ENCODE measurements at regions not wholly inside any gene's neighbourhood (a gene's known extent, or its start where the extent isn't known, plus 50 kb on each side); places are given as distances from the start of the nearest gene placed in this dataset.

DNA sequence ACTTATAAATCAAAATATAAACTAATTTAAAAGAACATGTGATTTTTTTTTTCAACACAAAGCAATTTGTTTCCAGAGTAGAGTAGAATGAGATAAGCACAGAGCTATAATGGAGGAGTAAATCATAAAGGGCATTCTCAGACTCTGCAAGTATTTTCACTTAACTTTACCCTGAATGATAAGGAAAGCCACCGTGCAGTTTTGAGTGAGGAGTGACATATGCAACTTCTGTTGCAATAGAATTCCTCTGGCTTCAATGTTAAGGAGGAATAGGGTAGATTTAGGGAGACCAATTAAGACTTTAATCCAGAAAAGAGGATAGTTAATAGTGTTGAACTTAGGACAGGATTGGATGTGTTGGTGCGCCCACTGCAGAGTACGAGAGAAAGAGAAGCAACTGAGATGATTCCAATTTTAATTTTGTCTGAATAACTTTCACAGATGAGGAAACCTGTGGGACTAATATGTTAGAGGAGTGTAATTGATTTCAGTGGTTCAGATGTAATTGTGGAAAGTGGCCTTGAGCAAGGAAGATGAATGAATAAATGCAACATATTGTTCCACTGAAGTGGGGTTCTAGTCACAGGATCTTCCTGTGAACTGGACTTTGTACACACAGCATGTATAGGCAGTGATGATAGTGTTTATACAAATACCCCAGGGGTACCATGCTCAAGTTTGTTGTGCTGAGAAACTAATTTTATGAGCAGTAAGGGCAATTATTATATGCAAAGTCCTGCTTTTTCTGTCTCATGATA lies 255.5 kb upstream of the ANO3 start:
- no peaks in the 10 kb centered on the region for H3K79me2 ChIP-seq (ENCODE audit: control insufficient read depth, insufficient read depth, low read length, unreplicated experiment)
- H3K4me1 ChIP-seq (ENCODE audit: control insufficient read depth, insufficient read depth, low read length, unreplicated experiment), result no peaks in the 10 kb centered on the region
- H3K4me3 ChIP-seq (ENCODE audit: low read depth, low read length), result no peak overlapping the region
- no peaks in the 10 kb centered on the region for H3K36me3 ChIP-seq (ENCODE audit: insufficient read depth, low read length)
- no peak overlapping the region for H3K27ac ChIP-seq (ENCODE audit: low read depth, low read length)
- no peaks in the 10 kb centered on the region for H3K27me3 ChIP-seq (ENCODE audit: insufficient read depth, low read length)
- no peak overlapping the region for H2AFZ ChIP-seq (ENCODE audit: low read length, unreplicated experiment)

DNA sequence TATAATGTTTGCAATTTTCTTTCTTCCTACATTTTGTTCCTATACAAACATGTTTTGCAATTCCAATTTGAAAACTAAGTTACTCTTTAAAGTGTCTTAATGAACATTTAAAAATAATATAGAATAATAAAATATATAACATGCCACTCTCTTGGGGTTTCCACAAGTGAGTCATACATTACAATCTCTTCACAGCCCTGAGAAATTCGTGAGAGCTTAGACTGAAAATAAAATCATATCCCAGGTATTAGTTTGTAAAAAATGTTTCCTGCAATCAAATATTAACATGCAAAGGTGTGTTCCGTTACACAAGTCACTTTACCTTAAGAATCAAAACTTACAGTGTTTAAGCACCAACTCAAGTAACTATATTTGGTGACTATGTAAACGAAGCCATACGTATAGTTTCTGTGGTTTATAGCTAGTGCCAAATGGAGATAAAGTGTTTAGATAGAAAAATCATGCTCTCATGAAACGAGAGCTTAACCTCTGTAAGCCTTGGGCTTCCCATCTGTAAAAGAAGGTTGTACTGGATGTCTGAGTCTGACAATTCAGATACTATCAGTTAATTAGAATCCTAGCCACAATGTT lies 253.6 kb upstream of the ANO3 start:
- H3K36me3 ChIP-seq (ENCODE audit: insufficient read depth, low read length), result no peaks in the 10 kb centered on the region
- H3K27ac ChIP-seq (ENCODE audit: low read depth, low read length), result no peak overlapping the region
- no peak overlapping the region for H3K4me3 ChIP-seq (ENCODE audit: low read depth, low read length)

GRCh38 chr11:26084313-26084712 lies 247.6 kb upstream of the ANO3 start:
- H3K4me1 ChIP-seq (ENCODE audit: control insufficient read depth, insufficient read depth, low read length, unreplicated experiment), result peaks cover 13% of the 10 kb centered on the region
- H3K36me3 ChIP-seq (ENCODE audit: insufficient read depth, low read length), result no peaks in the 10 kb centered on the region
- no peak overlapping the region for H3K27ac ChIP-seq (ENCODE audit: low read depth, low read length)
- H3K79me2 ChIP-seq (ENCODE audit: control insufficient read depth, insufficient read depth, low read length, unreplicated experiment), result no peaks in the 10 kb centered on the region
- H3K27me3 ChIP-seq (ENCODE audit: insufficient read depth, low read length), result no peaks in the 10 kb centered on the region
- H3K4me3 ChIP-seq (ENCODE audit: low read depth, low read length), result no peak overlapping the region
- H2AFZ ChIP-seq (ENCODE audit: low read length, unreplicated experiment), result no peak overlapping the region

More for the DNA sequence above, 253.6 kb upstream of the ANO3 start:
- no peaks in the 10 kb centered on the region for H3K4me1 ChIP-seq (ENCODE audit: control insufficient read depth, insufficient read depth, low read length, unreplicated experiment)
- no peaks in the 10 kb centered on the region for H3K27me3 ChIP-seq (ENCODE audit: insufficient read depth, low read length)
- H2AFZ ChIP-seq (ENCODE audit: low read length, unreplicated experiment), result peak overlapping the region; percentile 69
- no peaks in the 10 kb centered on the region for H3K79me2 ChIP-seq (ENCODE audit: control insufficient read depth, insufficient read depth, low read length, unreplicated experiment)

GRCh38 chr11:26086028-26086427 lies 245.9 kb upstream of the ANO3 start:
- Histone ChIP-seq H3K36me3 (ENCODE audit: insufficient read depth, low read length) (no peaks in the 10 kb centered on the region), H3K4me1 (ENCODE audit: control insufficient read depth, insufficient read depth, low read length, unreplicated experiment) (peaks cover 13% of the 10 kb centered on the region), H3K4me3 (ENCODE audit: low read depth, low read length) (no peak overlapping the region), H2AFZ (ENCODE audit: low read length, unreplicated experiment) (no peak overlapping the region), H3K27me3 (ENCODE audit: insufficient read depth, low read length) (no peaks in the 10 kb centered on the region), H3K27ac (ENCODE audit: low read depth, low read length) (no peak overlapping the region), H3K79me2 (ENCODE audit: control insufficient read depth, insufficient read depth, low read length, unreplicated experiment) (no peaks in the 10 kb centered on the region)

GRCh38 chr11:26087120-26087935 lies 244.6 kb upstream of the ANO3 start:
- Histone ChIP-seq H3K79me2 (ENCODE audit: control insufficient read depth, insufficient read depth, low read length, unreplicated experiment) (no peaks in the 10 kb centered on the region), H3K36me3 (ENCODE audit: insufficient read depth, low read length) (no peaks in the 10 kb centered on the region), H3K27me3 (ENCODE audit: insufficient read depth, low read length) (no peaks in the 10 kb centered on the region), H3K4me1 (ENCODE audit: control insufficient read depth, insufficient read depth, low read length, unreplicated experiment) (peaks cover 13% of the 10 kb centered on the region), H3K4me3 (ENCODE audit: low read depth, low read length) (no peak overlapping the region), H2AFZ (ENCODE audit: low read length, unreplicated experiment) (no peak overlapping the region), H3K27ac (ENCODE audit: low read depth, low read length) (no peak overlapping the region)

GRCh38 chr11:26088391-26088790 lies 243.5 kb upstream of the ANO3 start:
- no peaks in the 10 kb centered on the region for H3K79me2 ChIP-seq (ENCODE audit: control insufficient read depth, insufficient read depth, low read length, unreplicated experiment)
- peak overlapping the region; percentile 22 for H2AFZ ChIP-seq (ENCODE audit: low read length, unreplicated experiment)
- no peaks in the 10 kb centered on the region for H3K27me3 ChIP-seq (ENCODE audit: insufficient read depth, low read length)
- no peak overlapping the region for H3K4me3 ChIP-seq (ENCODE audit: low read depth, low read length)
- H3K4me1 ChIP-seq (ENCODE audit: control insufficient read depth, insufficient read depth, low read length, unreplicated experiment), result peaks cover 13% of the 10 kb centered on the region
- H3K27ac ChIP-seq (ENCODE audit: low read depth, low read length), result no peak overlapping the region
- no peaks in the 10 kb centered on the region for H3K36me3 ChIP-seq (ENCODE audit: insufficient read depth, low read length)

GRCh38 chr11:26090651-26091050 lies 241.3 kb upstream of the ANO3 start:
- Histone ChIP-seq H3K79me2 (ENCODE audit: control insufficient read depth, insufficient read depth, low read length, unreplicated experiment) (no peaks in the 10 kb centered on the region), H3K27me3 (ENCODE audit: insufficient read depth, low read length) (no peaks in the 10 kb centered on the region), H3K36me3 (ENCODE audit: insufficient read depth, low read length) (no peaks in the 10 kb centered on the region), H3K27ac (ENCODE audit: low read depth, low read length) (no peak overlapping the region), H2AFZ (ENCODE audit: low read length, unreplicated experiment) (no peak overlapping the region), H3K4me3 (ENCODE audit: low read depth, low read length) (no peak overlapping the region), H3K4me1 (ENCODE audit: control insufficient read depth, insufficient read depth, low read length, unreplicated experiment) (peaks cover 13% of the 10 kb centered on the region)

- Histone ChIP-seq H3K27me3 (ENCODE audit: insufficient read depth, low read length) (no peaks in the 10 kb centered on the region), H3K4me3 (ENCODE audit: low read depth, low read length) (no peak overlapping the region), H3K36me3 (ENCODE audit: insufficient read depth, low read length) (no peaks in the 10 kb centered on the region), H3K4me1 (ENCODE audit: control insufficient read depth, insufficient read depth, low read length, unreplicated experiment) (peaks cover 6% of the 10 kb centered on the region), H3K27ac (ENCODE audit: low read depth, low read length) (no peak overlapping the region), H3K79me2 (ENCODE audit: control insufficient read depth, insufficient read depth, low read length, unreplicated experiment) (no peaks in the 10 kb centered on the region), H2AFZ (ENCODE audit: low read length, unreplicated experiment) (no peak overlapping the region)
These were observed 238.7 kb upstream of the ANO3 start for GRCh38 chr11:26093206-26093605.

GRCh38 chr11:26095340-26095739 lies 236.6 kb upstream of the ANO3 start:
- H3K79me2 ChIP-seq (ENCODE audit: control insufficient read depth, insufficient read depth, low read length, unreplicated experiment), result no peaks in the 10 kb centered on the region
- H2AFZ ChIP-seq (ENCODE audit: low read length, unreplicated experiment), result no peak overlapping the region
- H3K4me1 ChIP-seq (ENCODE audit: control insufficient read depth, insufficient read depth, low read length, unreplicated experiment), result no peaks in the 10 kb centered on the region
- H3K27ac ChIP-seq (ENCODE audit: low read depth, low read length), result no peak overlapping the region
- no peak overlapping the region for H3K4me3 ChIP-seq (ENCODE audit: low read depth, low read length)
- no peaks in the 10 kb centered on the region for H3K27me3 ChIP-seq (ENCODE audit: insufficient read depth, low read length)
- no peaks in the 10 kb centered on the region for H3K36me3 ChIP-seq (ENCODE audit: insufficient read depth, low read length)

DNA sequence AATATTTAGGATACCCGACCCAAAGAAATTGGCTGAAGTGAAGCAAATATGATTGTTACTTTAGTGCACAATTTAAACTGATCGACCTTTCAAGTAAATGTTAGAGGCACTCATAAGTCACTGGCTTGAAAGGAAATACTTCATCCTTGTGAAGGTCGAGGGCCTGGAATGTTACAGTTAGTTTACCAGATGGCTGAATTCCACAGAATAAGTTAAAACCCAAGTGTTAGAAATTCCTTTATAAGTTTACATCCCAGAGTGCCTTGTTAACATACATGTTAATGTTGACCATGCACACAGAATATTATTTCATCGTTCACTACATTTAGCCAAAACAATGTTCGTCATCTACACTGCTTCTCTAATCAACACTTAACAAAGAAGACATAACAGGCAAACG lies 235.5 kb upstream of the ANO3 start:
- H3K4me3 ChIP-seq (ENCODE audit: low read depth, low read length), result no peak overlapping the region
- H3K4me1 ChIP-seq (ENCODE audit: control insufficient read depth, insufficient read depth, low read length, unreplicated experiment), result no peaks in the 10 kb centered on the region
- no peak overlapping the region for H2AFZ ChIP-seq (ENCODE audit: low read length, unreplicated experiment)
- no peaks in the 10 kb centered on the region for H3K27me3 ChIP-seq (ENCODE audit: insufficient read depth, low read length)
- H3K27ac ChIP-seq (ENCODE audit: low read depth, low read length), result no peak overlapping the region
- H3K79me2 ChIP-seq (ENCODE audit: control insufficient read depth, insufficient read depth, low read length, unreplicated experiment), result no peaks in the 10 kb centered on the region
- H3K36me3 ChIP-seq (ENCODE audit: insufficient read depth, low read length), result no peaks in the 10 kb centered on the region
